Kidney capillary endothelial cell (primary cell): ENCODE measurements at regions not wholly inside any gene's neighbourhood (a gene's known extent, or its start where the extent isn't known, plus 50 kb on each side); places are given as distances from the start of the nearest gene placed in this dataset.
"Not testable (repeated sequence)": the region's sequence is repeated elsewhere in the genome, so short reads cannot be mapped to it uniquely, and the experiment has no call there.

ENCODE experiments used
- DNase-seq: peaks from one replicate; pipeline ENCODE4 v3.0.0-alpha.2; 2018; ENCODE audit warnings: low spot score

DNA sequence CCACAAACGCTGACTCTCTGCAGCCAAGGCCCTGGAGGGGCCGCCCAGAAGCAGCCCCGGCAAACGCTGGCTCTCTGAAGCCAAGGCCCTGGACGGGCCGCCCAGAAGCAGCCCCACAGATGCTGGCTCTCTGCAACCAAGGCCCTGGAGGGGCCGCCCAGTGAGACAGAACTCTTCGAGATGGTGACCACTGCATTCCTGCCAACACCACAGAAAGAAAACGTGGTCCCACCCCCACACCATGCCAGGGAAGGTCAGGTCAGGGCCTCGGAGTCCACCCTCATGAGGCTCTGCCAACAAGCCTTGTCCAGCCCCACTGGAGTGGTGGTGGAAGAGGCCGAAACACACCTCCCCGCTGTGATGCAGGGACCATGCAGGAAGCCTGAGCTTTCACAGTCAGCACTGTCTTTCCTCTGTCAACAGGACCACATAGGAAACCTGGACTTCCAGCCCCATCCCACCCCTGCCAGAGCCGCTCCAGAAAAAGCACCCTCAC, 97.5 kb downstream of the DLL1 start:
- no peak for DNase-seq

DNA sequence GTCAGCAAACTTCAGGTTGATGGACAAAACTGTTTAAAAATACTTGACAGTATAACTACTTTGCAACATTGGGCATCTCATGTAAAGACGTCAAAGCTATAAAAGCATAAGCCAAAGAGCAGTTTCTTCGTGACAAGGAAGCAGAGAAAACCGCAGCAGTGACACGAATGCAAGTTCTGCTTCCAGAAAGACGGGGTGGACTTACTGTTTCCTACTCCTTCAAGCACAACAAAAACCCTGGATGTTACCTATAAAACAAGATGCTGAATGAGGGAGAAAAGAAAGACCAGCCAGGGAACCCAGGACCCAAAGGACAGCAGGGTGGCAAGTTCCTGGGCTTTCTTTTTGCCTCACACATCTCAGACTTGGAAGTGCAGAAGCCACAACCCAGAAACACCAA, 98.0 kb downstream of the DLL1 start:
- no peak for DNase-seq

DNA sequence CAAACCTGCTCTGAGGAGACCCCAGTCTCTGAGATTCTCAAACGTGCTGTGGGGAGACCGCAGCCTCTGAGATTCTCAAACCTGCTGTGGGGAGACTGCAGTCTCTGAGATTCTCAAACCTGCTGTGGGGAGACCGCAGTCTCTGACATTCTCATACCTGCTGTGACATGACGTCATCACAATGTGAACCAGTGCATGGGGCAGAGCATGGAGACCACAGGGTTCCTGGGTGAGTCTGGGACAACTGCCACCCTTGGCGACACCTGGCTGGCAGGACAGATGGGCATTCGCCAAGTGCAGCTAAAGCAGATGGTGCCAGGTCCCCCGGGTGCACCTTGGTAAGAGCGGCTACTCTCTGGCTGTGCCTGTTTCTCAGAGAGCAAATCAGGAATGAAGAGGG, 98.8 kb downstream of the DLL1 start:
- DNase-seq = not testable (repeated sequence)

DNA sequence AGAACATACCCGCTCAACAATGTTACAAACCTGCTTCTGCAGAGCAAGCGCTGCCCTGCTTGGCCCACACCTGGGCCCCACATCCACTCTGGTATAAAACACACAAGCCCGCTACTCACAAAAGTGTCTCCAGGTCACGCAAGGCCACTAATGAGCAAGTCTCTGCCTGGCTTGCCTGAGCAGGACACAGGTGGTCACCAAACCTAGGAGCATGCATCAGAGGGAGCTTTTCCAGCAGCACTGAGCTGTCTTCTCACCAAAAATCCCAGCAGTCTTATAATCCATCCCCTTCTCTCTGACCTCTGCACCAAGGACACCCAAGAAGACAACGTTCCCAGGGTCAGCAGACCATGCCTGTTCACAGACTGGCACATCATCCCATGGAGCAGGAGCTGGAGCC, 100.8 kb downstream of the DLL1 start:
- no peak for DNase-seq

DNA sequence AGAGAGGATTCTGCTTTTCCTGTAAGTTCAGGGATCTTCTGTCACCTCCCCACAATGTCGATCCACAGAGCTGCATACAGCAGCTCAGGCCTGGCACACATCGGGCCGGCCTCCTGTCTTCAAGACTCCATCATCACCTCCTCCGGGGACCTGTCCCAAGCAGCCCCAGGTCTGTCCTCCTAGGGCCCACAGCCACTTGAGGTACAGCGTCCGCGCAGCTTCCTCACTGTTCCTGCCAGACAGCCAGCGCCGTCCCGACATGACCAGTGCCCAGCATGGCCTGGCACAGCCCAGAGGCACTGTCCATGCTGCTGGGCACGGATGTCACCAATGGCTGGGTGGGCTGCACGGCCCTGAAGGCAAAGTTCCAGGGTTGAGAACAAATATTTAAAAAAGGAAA, 101.6 kb downstream of the DLL1 start:
- no peak for DNase-seq

DNA sequence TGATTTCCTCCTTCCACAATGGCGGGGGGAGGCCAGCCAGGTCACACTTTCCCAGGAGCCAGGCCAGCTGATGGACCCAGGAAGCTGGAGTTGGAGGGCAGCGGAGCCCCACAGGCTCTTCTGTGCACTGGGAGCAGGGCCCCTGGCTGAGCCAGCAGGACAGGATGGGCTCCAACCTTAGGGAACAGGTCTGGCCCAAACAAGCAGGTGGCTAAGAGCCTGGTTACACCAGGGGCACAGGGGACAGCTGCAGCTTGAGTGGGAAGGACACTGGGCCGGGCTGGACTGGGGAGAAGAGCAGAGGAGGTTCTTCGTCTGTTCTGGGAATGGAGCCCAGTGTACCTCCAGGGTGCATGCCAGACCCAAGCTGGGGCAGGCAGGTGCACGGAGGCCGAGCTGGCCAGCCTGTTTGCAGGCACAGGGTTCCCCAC, 102.3 kb downstream of the DLL1 start:
- no peak for DNase-seq

DNA sequence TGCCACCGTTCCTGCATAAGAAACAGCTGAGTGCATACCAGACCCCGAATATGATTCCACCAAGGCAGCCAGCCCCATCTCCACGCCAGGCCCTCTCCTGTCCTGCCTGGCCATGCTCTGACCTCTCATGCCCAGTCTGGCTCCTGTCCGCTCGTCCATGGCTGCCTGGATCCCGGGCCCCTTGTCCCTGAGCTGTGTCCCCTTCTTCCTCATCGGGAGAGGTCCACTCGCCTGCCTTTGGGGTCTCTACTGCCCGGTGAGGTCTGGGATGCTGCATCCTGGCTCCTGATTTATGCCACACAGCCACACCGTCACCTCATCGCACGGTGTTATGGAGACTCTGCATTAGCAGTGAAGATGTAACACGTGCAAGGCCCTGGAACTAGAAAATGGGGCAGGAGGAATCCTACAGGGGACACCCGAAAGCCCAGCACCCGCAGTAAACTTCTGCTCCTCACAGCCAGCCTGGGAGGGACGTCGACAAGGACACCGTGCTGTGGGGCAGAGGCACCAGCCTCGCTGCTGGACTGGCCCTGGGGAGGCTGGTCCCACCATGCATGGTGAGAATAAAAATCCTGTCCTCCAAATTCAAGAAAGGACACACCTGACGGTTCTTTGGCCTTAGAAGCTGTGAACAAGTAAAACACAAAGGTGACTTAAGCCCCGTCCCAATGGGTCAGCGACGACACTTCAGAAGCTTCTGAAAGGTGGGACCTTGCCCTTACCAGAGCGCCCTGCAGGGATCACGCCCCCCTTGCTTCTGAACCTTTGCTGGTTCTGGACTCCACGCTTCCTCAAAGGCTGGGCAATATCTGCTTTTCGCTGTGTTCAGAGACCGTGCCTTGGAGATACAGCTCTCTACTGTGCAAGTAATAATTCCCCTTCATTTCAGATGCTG, 103.0 kb downstream of the DLL1 start:
- DNase-seq = no peak

DNA sequence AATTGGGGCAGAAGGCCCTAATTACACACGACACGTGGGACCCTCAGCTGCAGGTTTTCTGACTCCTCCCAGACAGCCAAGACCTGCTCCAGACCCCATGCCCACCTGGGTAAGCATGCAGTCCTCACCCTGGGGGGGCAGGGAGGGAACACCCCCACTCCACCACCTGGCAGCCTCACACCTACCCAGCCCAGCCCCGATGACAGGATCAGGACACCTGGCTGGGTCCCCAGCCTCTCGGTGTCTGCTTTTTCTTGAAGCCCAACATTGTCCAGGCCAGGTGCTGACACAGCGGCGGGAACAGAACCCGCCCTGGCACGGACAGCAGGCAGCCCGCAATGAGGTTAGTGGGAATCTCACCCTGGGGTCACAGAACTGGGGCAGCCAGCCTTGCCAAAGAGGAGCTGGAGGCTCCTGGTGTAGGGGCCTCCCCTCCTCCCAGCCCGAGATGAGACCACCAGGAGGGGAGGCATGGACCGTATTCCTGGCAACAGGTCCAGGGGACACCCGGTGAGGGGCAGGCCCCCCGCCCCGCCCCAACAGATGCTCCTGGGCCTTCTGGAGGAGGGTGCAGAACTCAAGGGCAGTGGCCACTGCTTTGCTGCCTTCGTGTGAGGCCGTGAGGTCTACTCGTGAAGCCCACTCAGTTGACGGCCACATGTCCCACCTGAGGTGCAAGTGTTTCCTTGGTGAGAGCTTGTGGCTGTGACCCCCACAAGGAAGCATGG, 103.8 kb downstream of the DLL1 start:
- DNase-seq = no peak

DNA sequence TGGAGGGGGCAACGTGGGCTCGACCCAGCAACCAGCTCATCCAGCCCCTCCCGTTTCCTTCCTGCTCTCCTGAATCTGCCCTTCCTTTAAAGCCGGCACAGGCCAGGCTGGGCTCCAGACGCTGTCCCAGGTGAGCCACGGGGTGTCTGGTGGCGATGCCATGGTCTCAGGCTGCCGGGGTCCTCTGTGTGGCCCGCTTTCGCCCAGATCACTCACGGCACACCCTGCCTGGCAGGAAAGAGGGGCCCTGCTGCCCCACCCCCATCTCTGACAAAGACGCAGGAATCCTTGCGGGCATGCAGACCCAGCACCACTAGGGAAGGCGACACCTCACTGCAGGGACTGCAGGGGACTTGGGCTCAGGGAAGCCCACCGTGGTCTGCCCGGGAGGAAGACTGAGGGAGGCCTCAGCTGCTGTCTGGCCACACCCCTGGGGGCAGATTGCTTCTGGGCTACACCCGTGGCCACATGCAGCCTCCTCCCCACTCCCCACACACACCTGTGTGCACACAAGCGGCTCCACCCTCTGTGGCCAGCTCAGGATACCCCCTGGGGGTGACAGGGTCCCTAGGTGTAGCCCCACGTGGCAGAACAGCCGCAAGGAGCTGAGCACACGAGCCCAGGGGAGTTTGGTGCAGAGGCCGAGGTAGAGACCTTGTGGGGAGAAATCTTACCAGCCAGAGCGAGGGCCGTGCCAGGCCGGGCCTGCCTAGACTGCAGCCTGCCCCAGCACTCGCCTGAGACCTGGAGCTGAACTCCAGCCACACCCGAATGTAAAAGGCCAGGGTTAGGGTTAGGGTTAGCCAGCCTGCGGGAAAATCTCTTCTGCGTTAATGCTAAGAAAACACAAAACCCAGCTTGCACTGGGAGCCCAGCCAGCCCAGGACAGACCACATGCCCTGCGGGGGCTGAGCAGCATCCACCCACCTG, 104.6 kb downstream of the DLL1 start:
- DNase-seq = no peak

DNA sequence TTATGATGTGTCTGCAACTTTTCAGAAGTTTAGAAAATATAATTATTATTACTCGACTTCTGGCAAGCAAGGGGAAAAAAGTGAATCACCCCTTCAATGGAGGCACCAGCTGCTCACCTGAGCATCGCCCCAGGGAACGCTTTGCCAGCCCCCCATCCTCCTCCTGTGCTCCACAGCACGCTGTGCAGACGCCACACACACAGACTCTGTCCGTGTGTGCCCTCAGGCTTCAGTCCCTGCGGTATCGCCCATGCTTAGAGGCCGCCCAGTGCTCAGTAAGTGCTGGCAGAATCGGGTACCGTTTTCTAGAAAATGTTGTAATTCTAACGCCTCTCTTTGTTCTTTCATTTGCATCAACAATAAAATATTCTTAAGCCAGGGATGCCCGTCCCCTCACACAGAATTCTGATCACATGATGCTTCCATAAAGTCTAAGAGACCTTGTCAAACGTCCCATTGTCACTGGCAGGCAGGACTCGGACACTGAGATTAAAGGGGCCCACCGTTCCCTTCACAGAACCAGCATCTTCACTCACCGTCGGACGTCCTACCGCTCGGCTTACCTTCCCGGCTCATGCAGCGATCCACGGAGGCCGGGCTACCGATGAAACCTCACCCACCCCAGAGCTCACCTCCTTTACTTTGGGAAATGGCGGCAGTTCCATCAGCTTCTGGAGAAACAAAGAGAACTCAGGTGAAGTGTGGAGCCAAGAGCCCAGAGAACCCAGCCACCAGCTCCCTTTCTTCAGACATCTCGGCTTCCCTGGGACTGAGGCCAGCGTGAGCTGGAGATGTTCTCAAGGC, 105.5 kb downstream of the DLL1 start:
- DNase-seq = no peak

DNA sequence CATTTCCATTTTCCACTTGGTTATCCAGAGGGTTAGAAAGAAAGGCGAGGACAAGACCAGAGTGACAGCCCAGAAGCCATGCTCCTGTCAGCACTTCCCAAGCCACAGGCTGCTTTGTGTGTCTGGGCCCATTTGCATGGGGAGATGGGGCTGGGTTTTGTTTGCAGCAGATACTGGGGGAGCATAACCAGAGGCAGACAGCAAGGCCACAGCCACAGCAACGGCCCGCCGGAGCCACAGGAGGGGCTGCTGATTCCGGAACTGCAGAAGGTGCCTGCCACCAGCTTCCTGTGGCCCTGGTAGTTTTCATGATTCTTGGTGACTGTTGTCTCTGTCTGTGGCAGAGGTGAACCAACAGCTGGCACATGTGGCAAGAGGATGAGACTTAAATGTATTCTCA, 106.6 kb downstream of the DLL1 start:
- no peak for DNase-seq

DNA sequence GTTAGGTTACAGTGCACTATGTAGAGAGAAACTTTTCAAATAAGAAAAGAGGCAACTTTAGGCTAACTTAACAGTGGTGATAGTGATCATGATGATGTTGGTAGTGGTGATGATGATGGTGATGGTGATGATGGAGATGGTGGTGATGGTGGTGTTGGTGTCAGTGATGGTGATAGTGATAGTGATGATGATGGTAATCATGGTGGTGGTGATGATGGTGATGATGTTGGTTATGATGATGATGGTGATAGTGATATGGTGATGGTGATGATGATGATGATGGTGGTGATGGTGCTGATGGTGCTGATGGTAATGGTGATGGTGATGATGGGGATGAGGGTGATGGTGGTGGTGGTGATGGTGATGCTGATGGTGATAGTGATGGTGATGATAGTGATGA, 107.4 kb downstream of the DLL1 start:
- DNase-seq = no peak

DNA sequence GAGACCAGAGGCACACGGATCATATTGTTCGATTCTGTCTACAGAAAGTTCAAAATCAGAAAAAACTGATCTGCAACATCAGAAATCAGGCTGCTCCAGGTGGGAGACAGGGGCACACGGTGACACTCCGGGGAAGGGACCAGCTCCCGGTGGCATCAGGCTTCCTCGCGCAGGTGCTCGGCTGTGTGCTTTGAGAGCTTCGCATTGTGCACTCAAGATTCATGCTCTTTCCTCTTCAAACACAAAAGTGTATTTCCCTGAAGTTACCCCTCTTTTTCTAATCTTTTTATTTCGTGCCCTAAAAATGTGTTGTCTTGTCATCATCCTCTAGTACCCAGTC, 108.1 kb downstream of the DLL1 start:
- no peak for DNase-seq

DNA sequence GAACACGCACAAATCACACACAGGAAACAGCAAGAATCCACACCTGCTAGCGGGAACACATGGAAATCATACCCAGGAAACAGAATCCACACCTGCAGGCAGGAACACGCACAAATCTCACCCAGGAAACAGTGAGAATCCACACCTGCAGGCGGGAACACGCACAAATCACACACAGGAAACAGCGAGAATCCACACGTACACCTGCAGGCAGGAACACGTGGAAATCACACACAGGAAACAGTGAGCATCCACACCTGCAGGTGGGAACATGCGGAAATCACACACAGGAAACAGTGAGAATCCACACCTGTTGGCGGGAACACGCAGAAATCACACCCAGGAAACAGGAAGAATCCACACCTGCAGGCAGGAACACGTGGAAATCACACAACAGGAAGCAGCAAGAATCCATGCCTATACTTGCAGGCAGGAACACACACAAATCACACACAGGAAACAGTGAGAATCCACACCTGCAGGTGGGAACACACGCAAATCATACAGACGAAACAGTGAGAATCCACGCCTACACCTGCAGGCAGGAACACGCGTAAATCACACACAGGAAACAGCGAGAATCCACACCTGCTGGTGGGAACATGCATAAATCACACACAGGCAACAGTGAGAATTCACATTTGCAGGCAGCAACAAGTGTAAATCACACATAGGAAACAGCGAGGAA, 108.6 kb downstream of the DLL1 start:
- no peak for DNase-seq

DNA sequence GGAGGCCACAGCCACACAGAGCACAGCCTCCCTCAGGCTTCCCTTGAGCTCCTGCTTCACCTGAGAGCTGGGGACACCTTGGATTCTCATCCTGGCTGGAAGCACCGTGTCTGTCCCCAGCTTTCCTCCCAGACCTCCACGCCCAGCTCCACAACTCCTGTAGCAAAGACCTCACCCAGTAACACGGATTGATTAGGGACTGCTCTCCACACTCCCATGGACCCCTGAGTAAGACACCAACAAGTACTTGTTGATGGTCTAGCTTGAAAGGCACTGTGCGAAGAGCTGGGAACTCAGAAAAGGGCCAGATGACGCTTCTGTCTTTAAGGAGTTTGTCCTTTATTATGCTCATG, 109.6 kb downstream of the DLL1 start:
- no peak for DNase-seq

DNA sequence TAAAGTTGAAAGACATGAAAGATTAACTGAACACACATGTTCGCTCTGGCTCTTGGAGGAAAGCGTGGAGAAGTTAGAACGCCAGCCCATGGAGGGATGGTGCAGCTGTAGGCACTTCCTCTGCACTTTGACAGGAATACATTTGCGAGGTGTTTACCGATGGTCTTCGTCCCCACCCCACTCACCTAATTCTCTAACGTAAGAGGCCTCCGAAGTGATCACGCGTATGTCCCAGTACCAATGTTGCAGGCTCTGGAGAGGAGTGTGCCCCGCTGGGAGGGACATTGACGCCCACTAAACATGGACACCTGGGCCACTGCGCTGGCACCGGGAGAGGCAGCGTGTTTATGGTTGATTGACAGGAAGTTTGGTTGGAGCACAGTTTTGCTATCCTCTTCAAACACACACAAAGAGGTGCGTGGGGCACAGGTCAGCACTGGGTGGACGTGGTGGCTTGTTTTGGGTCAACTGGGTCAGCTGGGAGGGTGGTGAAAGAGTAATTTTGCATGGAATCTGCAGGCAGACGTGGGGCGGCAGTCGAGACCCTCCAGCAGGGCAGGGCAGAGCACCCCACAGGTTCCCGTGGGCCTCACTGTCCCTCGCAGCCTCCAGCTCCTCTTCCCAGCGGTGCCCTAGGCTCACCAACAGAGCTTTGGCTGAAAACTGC, 110.1 kb downstream of the DLL1 start:
- no peak for DNase-seq

DNA sequence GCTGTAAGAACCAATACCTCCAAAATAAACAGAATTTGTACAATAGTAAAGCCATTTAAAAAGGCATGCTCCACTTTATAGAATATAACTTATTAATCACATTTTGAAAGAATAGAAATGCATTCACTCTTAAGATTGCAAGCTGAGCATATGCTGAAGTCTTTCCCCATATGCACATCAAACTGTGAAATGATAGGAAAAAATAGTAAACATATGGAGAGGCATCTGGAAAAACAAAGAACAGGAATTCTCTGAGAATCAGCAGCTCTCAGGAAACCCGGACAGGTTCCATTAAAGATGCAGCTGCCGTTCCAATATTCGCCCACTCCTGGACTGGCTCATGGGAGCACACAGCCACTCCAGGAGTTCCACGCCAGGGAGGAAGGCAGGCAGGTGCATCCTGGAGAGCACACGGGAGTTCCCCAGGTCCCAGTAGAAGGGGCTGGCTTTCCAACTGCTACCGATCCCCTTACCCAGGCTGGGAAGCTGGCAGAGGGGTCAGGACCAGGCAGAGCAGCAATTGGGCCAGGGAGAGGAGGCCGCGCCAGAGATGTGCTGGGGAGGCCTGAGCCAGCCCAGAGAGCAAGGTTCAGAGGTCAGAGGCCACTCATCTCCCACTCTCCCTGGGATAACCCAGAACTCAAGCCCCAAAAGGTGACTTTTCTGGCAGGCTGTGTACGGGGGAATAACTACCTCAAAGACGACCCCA, 111.1 kb downstream of the DLL1 start:
- DNase-seq = no peak

DNA sequence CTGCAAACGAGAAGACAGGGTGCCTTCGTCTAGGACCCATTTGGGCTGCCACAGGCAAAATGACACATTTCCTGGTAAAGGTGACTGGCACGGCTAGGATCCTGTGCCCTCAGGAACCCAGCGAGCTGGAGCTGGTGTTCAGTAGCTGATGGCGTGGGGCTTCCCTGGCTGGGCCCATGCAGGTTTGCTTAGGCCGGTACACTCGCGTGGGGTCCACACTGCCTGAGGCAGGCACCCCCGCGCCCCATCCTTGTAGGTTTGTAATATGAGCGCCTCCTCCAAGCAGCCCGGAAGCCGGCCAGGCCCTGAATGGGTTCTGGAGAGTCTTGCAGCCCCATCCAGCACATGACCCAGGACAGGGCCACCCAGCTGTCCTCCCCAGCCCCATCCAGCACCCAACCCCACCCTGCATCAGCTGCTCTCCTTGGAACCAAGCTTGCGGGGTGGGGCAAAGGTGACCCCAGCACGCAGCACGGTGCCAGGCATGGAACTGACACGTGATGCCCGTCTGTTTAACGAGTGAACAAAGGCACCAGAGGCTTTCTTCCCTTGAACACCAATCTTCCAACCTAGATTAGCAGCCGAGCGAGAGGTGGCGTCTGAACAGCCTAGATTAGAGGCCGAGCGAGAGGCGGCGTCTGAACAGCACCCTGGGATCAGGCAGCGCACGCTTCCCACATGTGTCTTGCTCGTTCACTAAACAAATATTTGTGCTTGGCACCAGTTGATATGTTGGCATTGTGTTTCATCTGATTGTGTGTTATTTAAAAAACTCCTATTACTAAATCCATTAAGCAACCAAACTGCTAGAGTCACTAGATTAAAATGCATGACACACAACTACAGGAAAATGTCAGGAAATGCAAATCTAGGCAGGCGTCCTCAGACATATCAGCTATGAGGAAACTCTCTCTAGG, 112.1 kb downstream of the DLL1 start:
- peak; percentile 77 for DNase-seq
